LHCN-M2 (cell line): ENCODE measurements at regions not wholly inside any gene's neighbourhood (a gene's known extent, or its start where the extent isn't known, plus 50 kb on each side); places are given as distances from the start of the nearest gene placed in this dataset.
A peak's percentile ranks its signal among the peaks of the same experiment; 100 is the strongest.

ENCODE experiments used
- DNase-seq: peaks from one replicate; pipeline ENCODE4 v3.0.0-alpha.2; 2012; ENCODE audit warnings: low read depth

DNA sequence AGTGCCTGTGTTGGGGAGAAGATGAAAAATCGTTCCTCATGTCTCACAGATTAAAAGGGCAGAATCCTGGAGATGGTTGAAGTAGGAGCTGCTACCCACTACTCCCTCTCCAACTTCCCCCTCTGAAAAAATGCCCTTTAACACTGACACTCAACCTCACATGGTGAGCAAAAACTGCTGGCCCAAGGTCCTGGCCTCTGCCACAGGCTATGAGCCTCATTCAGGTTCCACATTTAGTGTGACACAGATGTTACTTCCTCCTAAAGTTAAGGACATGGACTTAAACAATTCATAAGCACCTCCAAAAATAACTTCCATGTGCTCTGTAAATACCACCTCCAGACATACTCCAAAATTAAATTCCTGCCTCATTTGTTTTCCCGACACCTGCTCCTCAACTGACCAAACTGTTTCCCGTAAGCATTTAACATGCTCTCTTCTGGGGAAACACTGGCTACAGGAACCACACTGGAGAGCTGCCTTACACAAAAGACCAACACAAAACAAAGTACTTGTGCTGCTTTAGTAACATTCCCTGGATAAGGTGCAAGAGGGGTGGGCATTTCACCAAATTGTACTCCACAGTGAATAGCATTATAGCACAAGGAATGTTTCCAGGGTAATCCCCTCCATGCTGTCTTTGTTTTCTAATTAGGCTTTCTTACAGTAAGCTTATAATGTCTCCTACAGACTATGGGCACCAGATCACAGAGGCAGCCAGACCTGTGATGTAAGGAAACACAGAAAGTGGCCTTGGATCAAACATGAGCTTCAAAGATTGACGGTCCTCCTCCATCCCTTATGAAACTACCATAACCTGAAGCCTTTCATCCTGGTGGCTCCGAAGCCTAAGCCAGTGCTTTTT, 57.0 kb downstream of the PHLDA1 start:
- DNase-seq, result no peak

DNA sequence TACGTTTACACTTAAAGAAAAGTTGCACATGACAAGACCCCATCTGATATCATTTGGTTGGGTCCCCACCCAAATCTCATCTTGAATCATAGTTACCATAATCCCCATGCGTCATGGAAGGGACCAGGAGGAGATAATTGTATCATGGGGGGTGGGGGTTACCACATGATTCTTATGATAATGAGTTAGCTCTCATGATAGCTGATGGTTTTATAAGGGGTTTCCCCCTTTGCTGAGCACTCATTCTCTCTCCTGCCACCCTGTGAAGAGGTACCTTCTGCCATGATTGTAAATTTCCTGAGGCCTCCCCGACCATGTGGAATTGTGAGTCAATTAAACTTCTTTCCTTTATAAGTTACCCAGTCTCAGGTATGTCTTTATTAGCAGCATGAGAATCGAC, 60.3 kb downstream of the PHLDA1 start:
- DNase-seq, result no peak

DNA sequence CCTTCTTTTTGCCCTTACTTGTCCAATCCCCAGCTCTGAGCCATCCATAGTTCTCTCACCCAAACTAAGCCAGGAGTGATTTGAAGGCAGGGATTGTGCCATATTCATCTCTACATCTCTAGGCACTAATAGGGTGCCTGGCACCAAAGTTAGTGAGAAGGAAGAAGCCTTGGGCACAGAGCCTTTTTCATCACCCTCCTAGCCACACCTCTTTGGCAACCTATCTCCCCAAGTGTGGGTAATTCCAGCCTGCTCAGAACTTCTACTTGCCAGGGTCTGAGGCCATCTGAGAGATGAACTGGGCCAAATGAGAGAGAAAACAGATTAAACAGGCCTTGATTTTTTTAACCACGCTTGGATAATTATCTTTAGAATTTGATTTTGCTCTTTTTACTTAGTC, 61.3 kb downstream of the PHLDA1 start:
- no peak for DNase-seq

DNA sequence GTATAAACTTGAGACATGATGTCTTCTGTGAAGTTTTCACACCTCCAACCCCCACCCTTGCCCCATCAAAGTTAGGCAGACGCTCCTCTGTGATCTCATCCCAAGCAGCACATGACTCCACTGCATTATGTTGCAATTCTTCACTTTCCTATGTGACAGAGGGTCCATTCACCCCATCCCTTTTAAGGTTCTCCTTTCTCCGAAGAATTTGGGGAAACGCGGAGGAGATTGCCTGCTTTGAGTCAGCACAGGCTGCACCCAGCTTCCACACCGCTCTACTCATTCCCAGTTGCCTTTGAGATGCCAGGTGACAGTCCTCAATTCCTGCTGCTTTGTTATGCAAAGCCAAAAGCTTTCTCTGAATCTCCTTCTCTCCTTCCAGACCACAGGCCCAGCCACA, 61.8 kb downstream of the PHLDA1 start:
- DNase-seq, result no peak

DNA sequence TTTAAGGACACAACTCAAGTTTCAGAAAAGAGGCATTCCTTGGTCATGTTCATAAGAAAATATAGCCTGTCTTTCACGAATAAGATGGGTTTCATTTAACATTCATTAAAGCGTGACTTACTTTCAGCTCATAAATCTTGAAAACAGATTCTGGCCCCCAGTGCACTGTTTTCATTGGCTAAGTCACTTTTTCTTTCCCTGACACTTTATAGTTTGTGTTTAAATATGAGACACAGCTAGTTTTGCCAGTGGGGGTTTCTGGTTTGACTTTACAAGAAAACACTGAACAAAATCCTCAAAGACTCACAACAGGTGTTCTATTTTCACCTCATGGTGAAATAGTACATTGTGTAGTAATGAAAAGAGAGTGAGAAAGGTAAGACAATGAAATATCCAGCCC, 65.9 kb downstream of the PHLDA1 start:
- DNase-seq, result no peak

DNA sequence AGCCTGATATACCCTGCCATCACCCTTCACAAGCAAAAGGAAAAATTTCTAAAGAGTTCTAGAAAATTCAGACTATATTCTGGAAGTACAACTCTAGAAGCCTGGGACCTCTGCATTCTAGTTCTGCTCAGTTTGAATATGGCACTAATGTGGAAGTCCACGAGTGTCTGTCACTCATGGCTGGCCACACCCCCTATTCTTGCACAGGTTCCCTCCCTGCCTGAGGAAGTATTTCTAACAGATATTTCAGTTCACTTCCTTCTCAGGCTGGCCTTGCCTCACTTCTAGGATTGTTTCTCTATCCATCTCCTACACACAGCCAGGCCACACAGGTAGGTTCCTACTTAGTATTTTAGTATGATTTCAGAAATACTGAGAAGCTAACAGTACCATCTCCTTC, 67.4 kb downstream of the PHLDA1 start:
- no peak for DNase-seq

DNA sequence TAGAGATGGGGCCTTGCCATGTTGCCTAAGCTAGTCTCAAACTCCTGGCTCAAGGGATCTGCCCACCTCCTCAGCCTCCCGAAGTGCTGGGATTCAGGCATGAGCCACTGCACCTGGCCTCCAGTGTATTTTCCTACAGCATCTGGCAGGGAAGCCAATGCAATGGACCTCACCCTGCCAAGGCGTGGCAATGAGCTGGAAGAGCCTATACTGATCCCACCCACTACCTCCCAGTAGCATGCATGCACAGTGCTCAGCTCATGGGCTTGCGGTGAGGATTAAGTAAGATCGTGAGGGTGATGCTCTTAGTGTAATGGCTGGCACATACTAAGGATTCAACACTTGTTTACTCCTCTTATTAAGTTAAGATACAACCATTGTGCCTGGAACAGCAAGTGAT, 69.7 kb downstream of the PHLDA1 start:
- no peak for DNase-seq

DNA sequence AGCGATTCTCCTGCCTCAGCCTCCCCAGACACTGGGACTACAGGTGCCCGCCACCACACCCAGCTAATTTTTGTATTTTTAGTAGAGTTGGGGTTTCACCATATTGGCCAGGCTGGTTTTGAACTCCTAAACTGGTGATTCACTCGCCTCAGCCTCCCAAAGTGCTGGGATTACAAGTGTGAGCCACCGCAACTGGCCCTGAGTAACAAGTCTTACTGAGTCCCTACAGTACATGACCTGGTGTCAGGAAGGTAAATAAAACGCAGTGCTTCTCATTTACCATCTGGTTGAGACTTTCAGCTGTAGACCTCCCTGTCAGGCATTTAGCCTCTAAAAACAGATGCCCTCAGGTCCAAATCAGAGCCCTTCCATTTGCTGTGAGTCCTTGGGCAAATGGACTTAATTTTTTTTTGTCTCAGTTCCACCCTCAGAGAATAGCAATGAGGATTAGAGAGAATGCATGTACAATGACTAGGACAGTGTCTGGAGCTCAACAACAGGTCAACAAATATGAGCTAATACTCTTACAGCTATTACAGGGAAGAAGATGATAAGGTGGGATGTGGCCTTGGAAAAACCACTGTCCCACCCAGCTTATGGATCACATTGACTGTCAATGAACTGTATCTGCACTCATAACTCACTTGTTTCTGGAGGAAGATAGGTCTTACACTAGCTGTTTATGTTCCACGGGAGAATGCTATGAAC, 70.5 kb downstream of the PHLDA1 start:
- no peak for DNase-seq

DNA sequence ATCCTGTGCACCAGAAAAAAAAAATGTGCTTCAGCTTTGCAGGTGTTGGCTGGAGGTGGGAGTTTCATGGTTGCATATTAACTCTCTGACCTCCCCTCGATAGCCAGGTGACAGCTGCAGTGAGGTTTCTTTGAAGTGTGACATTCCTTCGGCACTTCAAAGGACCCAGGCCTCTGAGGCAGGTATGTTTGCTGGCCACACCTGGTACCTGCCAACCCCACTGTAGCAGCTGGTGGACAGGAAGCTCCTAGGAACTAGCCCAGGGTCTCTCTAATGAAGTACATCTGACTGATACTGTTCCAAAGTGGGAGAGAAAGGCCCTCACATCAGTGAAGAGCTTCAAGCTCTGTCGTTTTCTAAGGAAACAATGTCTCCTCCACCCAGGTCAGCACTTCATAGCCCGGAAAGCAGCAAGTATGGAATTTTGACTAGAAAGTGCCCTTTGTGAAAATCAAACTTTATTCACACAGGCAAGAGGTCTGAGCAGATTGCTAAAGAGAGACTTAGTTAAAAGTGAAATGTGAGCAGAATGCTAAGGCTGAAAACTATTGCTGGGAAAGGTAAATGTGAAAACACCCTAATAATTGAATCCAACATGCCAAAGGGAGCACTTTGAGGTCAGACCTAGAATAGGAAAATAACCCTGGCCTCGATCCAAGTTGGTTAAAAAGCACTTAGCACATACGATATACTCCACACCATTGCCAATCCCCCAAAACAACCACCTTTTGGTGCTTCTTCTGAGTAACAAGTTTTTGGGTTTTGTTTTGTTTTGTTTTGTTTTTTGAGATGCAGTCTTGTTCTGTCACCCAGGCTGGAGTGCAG, 71.3 kb downstream of the PHLDA1 start:
- DNase-seq, result no peak

DNA sequence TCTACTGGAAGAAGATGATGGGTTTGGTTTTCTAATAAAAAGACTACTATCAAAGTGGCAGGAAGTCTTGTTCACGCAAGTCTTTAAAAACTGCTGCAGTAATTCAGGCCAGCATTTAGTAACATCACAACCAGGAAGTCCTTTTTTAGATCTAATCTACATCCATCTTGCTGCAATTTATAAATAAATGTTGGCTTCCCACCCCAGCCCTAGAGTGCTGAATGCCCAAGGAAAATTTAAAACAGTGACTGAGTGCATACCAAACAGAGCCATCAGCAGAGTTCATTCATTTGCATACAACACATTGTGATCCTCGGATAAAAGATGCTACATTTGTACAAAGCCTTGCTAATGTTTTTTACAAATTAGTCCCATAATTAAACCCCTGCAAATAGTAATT, 72.1 kb downstream of the PHLDA1 start:
- DNase-seq, result no peak

DNA sequence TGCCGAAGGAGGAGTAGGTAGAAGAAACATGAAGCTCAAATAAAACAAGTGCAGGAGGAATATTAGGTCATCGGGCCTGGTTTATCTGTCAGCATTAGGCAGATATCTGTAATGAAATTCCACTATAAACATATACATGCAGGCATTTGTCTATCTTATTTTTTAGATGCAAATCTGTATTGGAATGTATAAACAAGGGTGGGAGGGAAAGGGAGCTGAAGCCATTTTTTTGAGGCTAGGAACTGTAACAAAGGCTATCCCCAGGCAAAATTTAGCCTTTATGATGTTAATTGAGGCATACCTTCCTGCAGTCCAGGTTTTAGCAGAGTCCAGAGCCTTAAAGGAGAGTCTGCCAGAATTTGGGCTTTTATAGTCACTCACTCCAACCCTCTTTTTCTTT, 72.5 kb downstream of the PHLDA1 start:
- no peak for DNase-seq

DNA sequence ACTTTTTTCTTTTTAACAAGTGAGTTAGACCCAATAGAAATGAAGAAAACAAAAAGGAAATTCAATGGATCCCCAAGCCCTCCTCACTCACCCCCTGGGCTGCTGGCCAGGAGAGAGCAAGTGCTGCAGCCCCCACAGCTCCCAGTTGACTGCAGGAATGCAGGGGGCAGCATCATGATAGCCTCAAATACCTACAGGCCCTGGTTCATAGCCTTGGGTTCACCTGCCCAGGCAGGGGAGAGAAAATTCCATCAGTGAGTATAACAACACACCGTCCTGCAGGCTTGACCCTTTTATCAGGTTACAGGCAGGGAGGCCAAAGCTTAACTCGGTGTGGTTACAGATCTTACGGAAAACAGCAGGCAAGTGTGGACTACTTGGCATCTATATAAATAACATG, 76.3 kb downstream of the PHLDA1 start:
- no peak for DNase-seq

DNA sequence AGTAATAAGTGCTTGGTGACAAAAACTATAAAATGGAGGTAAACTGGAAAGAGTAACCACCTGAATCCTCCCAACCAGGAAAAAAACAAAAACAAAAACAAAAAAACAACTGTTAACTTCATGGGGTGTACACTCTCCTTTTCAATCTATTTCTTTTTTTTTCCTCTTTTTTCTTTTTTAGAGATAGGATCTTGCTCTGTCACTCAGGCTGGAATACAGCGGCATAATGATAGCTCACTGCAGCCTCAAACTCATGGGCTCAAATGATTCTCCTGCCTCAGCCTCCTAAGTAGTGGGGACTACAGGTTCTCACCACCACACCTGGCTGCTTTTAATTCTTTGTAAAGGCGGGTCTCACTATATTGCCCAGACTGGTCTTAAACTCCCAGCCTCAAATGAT, 76.8 kb downstream of the PHLDA1 start:
- DNase-seq, result no peak

DNA sequence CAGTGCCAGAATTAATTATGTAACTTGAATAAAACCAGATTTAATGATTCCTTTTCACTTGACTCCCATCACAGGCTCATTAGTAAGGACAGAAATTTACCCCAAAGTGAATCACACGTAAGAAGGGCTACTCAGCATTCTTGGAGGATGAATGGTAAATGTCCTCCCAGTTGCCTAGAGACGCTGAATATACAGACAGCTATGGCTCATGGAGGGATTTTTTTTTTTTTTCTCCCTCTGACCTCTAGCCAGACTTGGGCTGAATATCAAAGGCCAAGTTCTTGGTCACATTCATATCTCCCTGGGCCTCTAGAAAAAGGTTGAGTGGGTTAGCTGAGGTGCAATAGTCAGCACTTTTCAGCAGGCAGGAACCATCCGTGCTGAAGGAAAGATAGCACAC, 77.5 kb downstream of the PHLDA1 start:
- DNase-seq, result peak; percentile 98

DNA sequence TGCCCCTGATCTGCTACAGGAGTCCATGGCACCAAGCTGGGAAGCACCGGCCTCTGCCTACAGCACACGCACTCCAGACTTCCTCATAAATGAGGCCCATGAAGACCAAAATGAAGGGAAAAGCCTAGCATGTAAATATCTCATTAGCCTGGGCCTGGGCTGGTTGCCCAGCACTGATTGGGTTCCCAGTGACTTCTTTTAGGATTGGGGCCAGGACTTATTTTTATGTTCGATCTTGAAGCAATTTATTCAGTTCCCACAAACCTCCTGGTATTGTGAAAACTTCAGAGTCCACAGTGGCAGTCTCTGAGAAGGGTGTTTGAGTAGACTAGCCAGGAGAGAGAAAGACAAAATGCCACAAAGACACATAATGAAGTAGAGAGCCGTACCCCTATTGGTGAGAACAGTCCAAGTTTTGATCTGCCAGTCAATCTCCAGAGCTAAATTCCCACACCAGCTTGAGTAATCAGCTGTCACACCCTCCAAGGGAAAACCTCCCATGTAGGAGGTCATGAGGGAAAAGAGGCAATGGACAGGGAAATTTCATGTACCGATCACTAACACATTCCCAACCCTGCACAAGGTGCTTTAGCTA, 78.2 kb downstream of the PHLDA1 start:
- DNase-seq, result peak; percentile 72

DNA sequence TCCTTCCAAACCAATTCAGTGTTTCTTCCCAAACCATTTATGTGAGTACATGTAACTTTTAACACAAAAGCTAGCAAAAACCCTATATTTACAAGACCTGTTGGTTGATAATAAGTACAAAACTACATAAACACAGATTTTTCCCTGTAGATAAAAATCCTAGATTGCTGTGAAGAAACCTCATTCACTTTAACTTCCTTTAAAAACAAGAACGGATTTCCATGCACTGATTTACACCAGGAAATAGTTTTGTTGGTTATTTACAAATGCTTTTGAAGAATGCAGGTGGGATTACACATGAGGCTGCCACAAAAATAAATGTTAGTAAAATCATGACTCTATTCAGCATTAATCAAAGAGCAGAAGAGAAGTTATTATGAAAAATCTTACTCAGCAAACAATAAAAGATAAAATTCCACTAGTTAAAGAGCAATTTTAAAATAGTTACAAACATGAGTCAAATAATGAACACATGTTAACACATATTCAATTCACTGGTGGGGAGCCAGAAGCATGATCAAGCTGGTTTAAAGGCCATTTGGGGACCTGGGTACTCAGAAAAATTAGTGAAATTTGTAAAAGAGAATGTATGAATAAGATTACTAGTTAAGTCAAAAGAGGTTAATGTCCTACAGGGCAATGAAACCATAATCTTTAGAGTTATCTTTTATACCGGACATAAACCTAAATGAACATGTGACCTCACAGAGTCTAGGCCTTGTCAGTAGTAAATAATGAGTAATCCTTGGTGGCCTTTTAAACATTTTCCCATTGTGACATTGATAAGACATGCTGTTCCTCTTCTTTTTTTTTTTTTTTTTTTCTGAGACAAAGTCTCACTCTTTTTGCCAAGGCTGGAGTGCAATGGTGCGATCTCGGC, 79.9 kb downstream of the PHLDA1 start:
- DNase-seq, result peak; percentile 8

DNA sequence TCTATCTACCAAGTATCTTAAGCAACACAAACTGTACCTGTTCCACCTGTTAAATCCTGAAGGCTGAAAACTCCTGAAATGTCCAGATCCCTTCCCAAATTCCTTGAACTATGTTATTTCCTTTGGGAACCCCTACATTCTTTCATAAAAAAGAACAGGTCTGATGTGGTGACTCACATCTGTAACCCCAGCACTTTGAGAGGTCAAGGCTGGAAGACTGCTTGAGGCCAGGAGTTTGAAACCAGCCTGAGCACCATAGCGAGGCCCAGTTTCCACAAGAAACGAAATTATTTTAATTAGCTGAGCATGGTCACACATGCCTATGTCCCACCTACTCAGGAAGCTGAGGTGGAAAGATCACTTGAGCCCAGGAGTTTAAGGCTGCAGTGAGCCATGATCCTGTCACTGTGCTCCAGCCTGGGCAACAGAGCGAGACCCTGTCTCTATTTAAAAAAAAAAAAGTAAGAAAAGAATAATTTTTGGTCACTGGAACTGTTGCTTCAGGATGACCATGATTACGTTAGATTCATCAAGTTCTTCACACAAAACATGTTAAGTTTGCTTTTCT, 84.3 kb downstream of the PHLDA1 start:
- peak; percentile 14 for DNase-seq

DNA sequence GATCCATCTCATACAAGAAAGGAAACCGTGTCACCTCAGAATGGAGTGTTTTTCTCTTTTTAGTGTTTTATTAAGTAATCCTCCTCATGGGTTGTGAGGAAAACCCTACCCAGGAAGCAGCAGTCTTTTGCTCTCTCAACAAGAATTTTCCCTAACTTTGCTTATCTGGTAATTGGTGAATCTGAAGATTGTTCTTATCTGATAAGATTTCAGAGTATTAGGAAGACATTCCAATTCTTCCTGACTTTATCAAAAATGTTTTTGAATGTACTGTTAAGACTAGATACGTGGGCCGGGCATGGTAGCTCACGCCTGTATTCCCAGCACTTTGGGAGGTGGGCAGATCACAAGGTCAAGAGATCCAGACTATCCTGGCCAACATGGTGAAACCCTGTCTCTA, 86.0 kb downstream of the PHLDA1 start:
- DNase-seq, result no peak

DNA sequence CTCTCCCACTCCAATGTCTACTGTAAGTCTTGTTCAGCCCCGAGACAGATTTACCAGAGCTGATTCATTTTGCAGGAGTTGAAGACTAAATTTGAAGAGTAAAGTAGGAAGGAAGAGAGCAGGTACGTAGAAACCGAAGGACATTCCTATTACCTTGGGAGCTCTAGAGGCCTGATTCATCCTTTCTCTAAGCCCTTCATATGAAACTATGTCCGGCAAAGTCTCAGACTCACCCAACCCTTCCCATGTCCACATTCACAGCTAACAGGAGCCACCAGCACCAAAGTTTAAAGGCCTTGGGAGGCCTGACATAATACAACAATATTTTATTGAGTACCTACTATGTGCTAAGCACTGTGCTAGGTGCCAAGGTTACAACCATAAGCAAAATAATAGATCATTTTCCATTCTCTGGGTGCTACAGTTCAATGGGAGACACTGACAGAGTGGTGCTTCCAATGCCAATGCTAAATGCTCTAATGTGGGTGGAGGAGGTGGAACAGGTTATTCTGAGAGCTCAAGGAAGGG, 86.6 kb downstream of the PHLDA1 start:
- no peak for DNase-seq
